HL-60/S4 (cell line): ENCODE measurements at regions not wholly inside any gene's neighbourhood (a gene's known extent, or its start where the extent isn't known, plus 50 kb on each side); places are given as distances from the start of the nearest gene placed in this dataset.
"Not testable (repeated sequence)": the region's sequence is repeated elsewhere in the genome, so short reads cannot be mapped to it uniquely, and the experiment has no call there.

Experiments
- in situ Hi-C: fragments of 300-500 bp; cut with MboI; formaldehyde crosslinking; loops from 2 replicates; pipeline ENCODE4 v1.14.3; 2022; ENCODE audit warnings: low sequenced_read_pairs

- in situ Hi-C loops: no loop called here
These were observed 142.2 kb upstream of the SATB1 start for GRCh38 chr3:18567293-18567692.

- in situ Hi-C loops: no loop called here
These were observed 137.4 kb upstream of the SATB1 start for GRCh38 chr3:18562364-18563154.

- in situ Hi-C loops: no loop called here
These were observed 134.2 kb upstream of the SATB1 start for GRCh38 chr3:18559331-18559842.

- in situ Hi-C loops: no loop called here
These were observed 133.4 kb upstream of the SATB1 start for GRCh38 chr3:18558507-18558906.

GRCh38 chr3:18557216-18557615 is 132.1 kb upstream of the SATB1 start:
- in situ Hi-C loops: no loop called here

GRCh38 chr3:18556503-18557135 is 131.5 kb upstream of the SATB1 start:
- in situ Hi-C loops: no loop called here

- in situ Hi-C loops: no loop called here
These were observed 130.9 kb upstream of the SATB1 start for GRCh38 chr3:18556001-18556408.

- in situ Hi-C loops: not testable (repeated sequence)
These were observed 127.5 kb upstream of the SATB1 start for GRCh38 chr3:18552579-18553105.

- in situ Hi-C loops: no loop called here
These were observed 121.5 kb upstream of the SATB1 start for GRCh38 chr3:18546632-18547031.

GRCh38 chr3:18544146-18544545 is 119.0 kb upstream of the SATB1 start:
- in situ Hi-C loops: no loop called here

- in situ Hi-C loops: no loop called here
These were observed 113.5 kb upstream of the SATB1 start for GRCh38 chr3:18538463-18539230.

GRCh38 chr3:18533039-18533438 is 107.9 kb upstream of the SATB1 start:
- in situ Hi-C loops: no loop called here

GRCh38 chr3:18531662-18532061 is 106.5 kb upstream of the SATB1 start:
- in situ Hi-C loops: no loop called here

GRCh38 chr3:18529631-18530030 is 104.5 kb upstream of the SATB1 start:
- in situ Hi-C loops: no loop called here

- in situ Hi-C loops: no loop called here
These were observed 102.6 kb upstream of the SATB1 start for GRCh38 chr3:18527691-18528090.

- in situ Hi-C loops: no loop called here
These were observed 101.5 kb upstream of the SATB1 start for GRCh38 chr3:18526667-18527066.

- in situ Hi-C loops: not testable (repeated sequence)
These were observed 91.0 kb upstream of the SATB1 start for GRCh38 chr3:18516170-18516569.

GRCh38 chr3:18513091-18513490 is 88.0 kb upstream of the SATB1 start:
- in situ Hi-C loops: no loop called here

GRCh38 chr3:18512007-18512406 is 86.9 kb upstream of the SATB1 start:
- in situ Hi-C loops: no loop called here

GRCh38 chr3:18510947-18511346 is 85.8 kb upstream of the SATB1 start:
- in situ Hi-C loops: no loop called here

GRCh38 chr3:18507333-18507732 is 82.2 kb upstream of the SATB1 start:
- in situ Hi-C loops: no loop called here
